Inferior parietal cortex (tissue), 1 donor: ENCODE measurements at regions not wholly inside any gene's neighbourhood (a gene's known extent, or its start where the extent isn't known, plus 50 kb on each side); places are given as distances from the start of the nearest gene placed in this dataset.
"Not testable (repeated sequence)": the region's sequence is repeated elsewhere in the genome, so short reads cannot be mapped to it uniquely, and the experiment has no call there.

Source experiments
- DNase-seq: peaks from one replicate; pipeline ENCODE4 v3.0.0-alpha.2; 2016; ENCODE audit errors: extremely low spot score

GRCh38 chr4:126338548-126338947 is 1023.8 kb downstream of the FAT4 start:
- DNase-seq = no peak

- no peak for DNase-seq
Observed at GRCh38 chr4:126341927-126342326, 1027.2 kb downstream of the FAT4 start.

- DNase-seq = no peak
Observed at GRCh38 chr4:126344472-126344871, 1029.7 kb downstream of the FAT4 start.

- no peak for DNase-seq
Observed at GRCh38 chr4:126346654-126347053, 1031.9 kb downstream of the FAT4 start.

GRCh38 chr4:126354784-126355183 is 1040.0 kb downstream of the FAT4 start:
- DNase-seq = no peak

GRCh38 chr4:126358041-126358440 is 1043.3 kb downstream of the FAT4 start:
- DNase-seq = no peak

GRCh38 chr4:126361287-126361686 is 1046.5 kb downstream of the FAT4 start:
- no peak for DNase-seq

- no peak for DNase-seq
Observed at GRCh38 chr4:126364311-126364911, 1049.7 kb downstream of the FAT4 start.

GRCh38 chr4:126369076-126369475 is 1054.3 kb downstream of the FAT4 start:
- no peak for DNase-seq

GRCh38 chr4:126372634-126373033 is 1057.9 kb downstream of the FAT4 start:
- DNase-seq = no peak

- DNase-seq = no peak
Observed at GRCh38 chr4:126375462-126376054, 1060.8 kb downstream of the FAT4 start.

- no peak for DNase-seq
Observed at GRCh38 chr4:126385954-126386353, 1071.2 kb downstream of the FAT4 start.

GRCh38 chr4:126386512-126386911 is 1071.8 kb downstream of the FAT4 start:
- no peak for DNase-seq

- no peak for DNase-seq
Observed at GRCh38 chr4:126395664-126396063, 1080.9 kb downstream of the FAT4 start.

- DNase-seq = no peak
Observed at GRCh38 chr4:126396121-126396520, 1081.4 kb downstream of the FAT4 start.

- no peak for DNase-seq
Observed at GRCh38 chr4:126396703-126397102, 1081.9 kb downstream of the FAT4 start.

GRCh38 chr4:126404549-126404948 is 1089.8 kb downstream of the FAT4 start:
- DNase-seq = no peak

GRCh38 chr4:126405369-126405982 is 1090.7 kb downstream of the FAT4 start:
- no peak for DNase-seq

GRCh38 chr4:126409746-126410145 is 1095.0 kb downstream of the FAT4 start:
- DNase-seq = no peak

- DNase-seq = no peak
Observed at GRCh38 chr4:126411047-126411446, 1096.3 kb downstream of the FAT4 start.

- not testable (repeated sequence) for DNase-seq
Observed at GRCh38 chr4:126412310-126412709, 1097.6 kb downstream of the FAT4 start.

GRCh38 chr4:126414741-126415140 is 1100.0 kb downstream of the FAT4 start:
- DNase-seq = no peak

GRCh38 chr4:126419266-126419665 is 1104.5 kb downstream of the FAT4 start:
- DNase-seq = no peak
